ENCODE measurements at regions not wholly inside any gene's neighbourhood (a gene's known extent, or its start where the extent isn't known, plus 50 kb on each side); places are given as distances from the start of the nearest gene placed in this dataset.

GRCh38 chr5:73291873-73292272, 118.9 kb downstream of the TMEM174 start:
- H3K27ac ChIP-seq (ENCODE audit: low read depth) = no peak overlapping the region
- no peak for DNase-seq (ENCODE audit: extremely low spot score)
- H3K4me1 ChIP-seq (ENCODE audit: insufficient read depth) = no peaks in the 10 kb centered on the region
- H3K36me3 ChIP-seq (ENCODE audit: insufficient read depth) = no peaks in the 10 kb centered on the region
- 82% methylated on average over 7 of the region's 7 CpGs for WGBS
- no peak overlapping the region for H3K4me3 ChIP-seq (ENCODE audit: low read depth, low read length)

GRCh38 chr5:73290242-73290641, 117.2 kb downstream of the TMEM174 start:
- H3K27ac ChIP-seq (ENCODE audit: low read depth) = no peak overlapping the region
- H3K4me3 ChIP-seq (ENCODE audit: low read depth, low read length) = no peak overlapping the region
- 64% methylated on average over 3 of the region's 3 CpGs for WGBS
- H3K4me1 ChIP-seq (ENCODE audit: insufficient read depth) = no peaks in the 10 kb centered on the region
- no peak for DNase-seq (ENCODE audit: extremely low spot score)
- H3K36me3 ChIP-seq (ENCODE audit: insufficient read depth) = no peaks in the 10 kb centered on the region

- Histone ChIP-seq H3K36me3 (ENCODE audit: insufficient read depth) (no peaks in the 10 kb centered on the region), H3K27ac (ENCODE audit: low read depth) (no peak overlapping the region), H3K4me1 (ENCODE audit: insufficient read depth) (no peaks in the 10 kb centered on the region), H3K4me3 (ENCODE audit: low read depth, low read length) (no peak overlapping the region)
- 53% methylated on average over 6 of the region's 6 CpGs for WGBS
- no peak for DNase-seq (ENCODE audit: extremely low spot score)
Observed at GRCh38 chr5:73288803-73289720, 116.1 kb downstream of the TMEM174 start.

GRCh38 chr5:73286896-73287295, 113.9 kb downstream of the TMEM174 start:
- no peak for DNase-seq (ENCODE audit: extremely low spot score)
- H3K36me3 ChIP-seq (ENCODE audit: insufficient read depth) = no peaks in the 10 kb centered on the region
- H3K4me1 ChIP-seq (ENCODE audit: insufficient read depth) = no peaks in the 10 kb centered on the region
- WGBS = 93% methylated on average over 1 of the region's 1 CpG
- H3K27ac ChIP-seq (ENCODE audit: low read depth) = no peak overlapping the region
- H3K4me3 ChIP-seq (ENCODE audit: low read depth, low read length) = no peak overlapping the region

- no peak for DNase-seq (ENCODE audit: extremely low spot score)
- no peaks in the 10 kb centered on the region for H3K36me3 ChIP-seq (ENCODE audit: insufficient read depth)
- 67% methylated on average over 3 of the region's 3 CpGs for WGBS
- H3K4me3 ChIP-seq (ENCODE audit: low read depth, low read length) = no peak overlapping the region
- H3K4me1 ChIP-seq (ENCODE audit: insufficient read depth) = no peaks in the 10 kb centered on the region
- no peak overlapping the region for H3K27ac ChIP-seq (ENCODE audit: low read depth)
Observed at GRCh38 chr5:73284985-73285384, 112.0 kb downstream of the TMEM174 start.

GRCh38 chr5:73284220-73284795, 111.3 kb downstream of the TMEM174 start:
- Histone ChIP-seq H3K4me3 (ENCODE audit: low read depth, low read length) (no peak overlapping the region), H3K27ac (ENCODE audit: low read depth) (no peak overlapping the region), H3K4me1 (ENCODE audit: insufficient read depth) (no peaks in the 10 kb centered on the region), H3K36me3 (ENCODE audit: insufficient read depth) (no peaks in the 10 kb centered on the region)
- 68% methylated on average over 7 of the region's 7 CpGs for WGBS
- no peak for DNase-seq (ENCODE audit: extremely low spot score)

- Histone ChIP-seq H3K4me3 (ENCODE audit: low read depth, low read length) (no peak overlapping the region), H3K27ac (ENCODE audit: low read depth) (no peak overlapping the region), H3K4me1 (ENCODE audit: insufficient read depth) (no peaks in the 10 kb centered on the region), H3K36me3 (ENCODE audit: insufficient read depth) (no peaks in the 10 kb centered on the region)
- DNase-seq (ENCODE audit: extremely low spot score) = no peak
Observed at GRCh38 chr5:73282923-73283322, 109.9 kb downstream of the TMEM174 start.

GRCh38 chr5:73282383-73282782, 109.4 kb downstream of the TMEM174 start:
- H3K4me1 ChIP-seq (ENCODE audit: insufficient read depth) = no peaks in the 10 kb centered on the region
- H3K27ac ChIP-seq (ENCODE audit: low read depth) = no peak overlapping the region
- no peak overlapping the region for H3K4me3 ChIP-seq (ENCODE audit: low read depth, low read length)
- DNase-seq (ENCODE audit: extremely low spot score) = no peak
- no peaks in the 10 kb centered on the region for H3K36me3 ChIP-seq (ENCODE audit: insufficient read depth)
- 54% methylated on average over 7 of the region's 7 CpGs for WGBS

GRCh38 chr5:73280821-73281746, 108.1 kb downstream of the TMEM174 start:
- no peak overlapping the region for H3K27ac ChIP-seq (ENCODE audit: low read depth)
- no peaks in the 10 kb centered on the region for H3K36me3 ChIP-seq (ENCODE audit: insufficient read depth)
- no peaks in the 10 kb centered on the region for H3K4me1 ChIP-seq (ENCODE audit: insufficient read depth)
- DNase-seq (ENCODE audit: extremely low spot score) = peak; percentile 28
- 47% methylated on average over 20 of the region's 20 CpGs for WGBS
- H3K4me3 ChIP-seq (ENCODE audit: low read depth, low read length) = no peak overlapping the region

GRCh38 chr5:73280386-73280785, 107.4 kb downstream of the TMEM174 start:
- H3K4me1 ChIP-seq (ENCODE audit: insufficient read depth) = no peaks in the 10 kb centered on the region
- no peak overlapping the region for H3K4me3 ChIP-seq (ENCODE audit: low read depth, low read length)
- no peak overlapping the region for H3K27ac ChIP-seq (ENCODE audit: low read depth)
- no peaks in the 10 kb centered on the region for H3K36me3 ChIP-seq (ENCODE audit: insufficient read depth)
- DNase-seq (ENCODE audit: extremely low spot score) = no peak
- 72% methylated on average over 2 of the region's 2 CpGs for WGBS

GRCh38 chr5:73279805-73280204, 106.8 kb downstream of the TMEM174 start:
- H3K36me3 ChIP-seq (ENCODE audit: insufficient read depth) = no peaks in the 10 kb centered on the region
- H3K4me3 ChIP-seq (ENCODE audit: low read depth, low read length) = no peak overlapping the region
- no peak overlapping the region for H3K27ac ChIP-seq (ENCODE audit: low read depth)
- WGBS = 80% methylated on average over 1 of the region's 1 CpG
- no peaks in the 10 kb centered on the region for H3K4me1 ChIP-seq (ENCODE audit: insufficient read depth)
- no peak for DNase-seq (ENCODE audit: extremely low spot score)

GRCh38 chr5:73278693-73279092, 105.7 kb downstream of the TMEM174 start:
- DNase-seq (ENCODE audit: extremely low spot score) = no peak
- H3K36me3 ChIP-seq (ENCODE audit: insufficient read depth) = no peaks in the 10 kb centered on the region
- no peak overlapping the region for H3K27ac ChIP-seq (ENCODE audit: low read depth)
- H3K4me1 ChIP-seq (ENCODE audit: insufficient read depth) = no peaks in the 10 kb centered on the region
- WGBS = 85% methylated on average over 6 of the region's 6 CpGs
- H3K4me3 ChIP-seq (ENCODE audit: low read depth, low read length) = no peak overlapping the region

- DNase-seq (ENCODE audit: extremely low spot score) = no peak
- Histone ChIP-seq H3K36me3 (ENCODE audit: insufficient read depth) (no peaks in the 10 kb centered on the region), H3K27ac (ENCODE audit: low read depth) (no peak overlapping the region), H3K4me3 (ENCODE audit: low read depth, low read length) (no peak overlapping the region), H3K4me1 (ENCODE audit: insufficient read depth) (no peaks in the 10 kb centered on the region)
- WGBS = 50% methylated on average over 15 of the region's 15 CpGs
Observed at GRCh38 chr5:73274881-73275663, 102.1 kb downstream of the TMEM174 start.

Data from urinary bladder (tissue), 3 donors.